ENCODE measurements at regions not wholly inside any gene's neighbourhood (a gene's known extent, or its start where the extent isn't known, plus 50 kb on each side); places are given as distances from the start of the nearest gene placed in this dataset.
A peak's percentile ranks its signal among the peaks of the same experiment; 100 is the strongest.
"Not testable (repeated sequence)": the region's sequence is repeated elsewhere in the genome, so short reads cannot be mapped to it uniquely, and the experiment has no call there.

DNA sequence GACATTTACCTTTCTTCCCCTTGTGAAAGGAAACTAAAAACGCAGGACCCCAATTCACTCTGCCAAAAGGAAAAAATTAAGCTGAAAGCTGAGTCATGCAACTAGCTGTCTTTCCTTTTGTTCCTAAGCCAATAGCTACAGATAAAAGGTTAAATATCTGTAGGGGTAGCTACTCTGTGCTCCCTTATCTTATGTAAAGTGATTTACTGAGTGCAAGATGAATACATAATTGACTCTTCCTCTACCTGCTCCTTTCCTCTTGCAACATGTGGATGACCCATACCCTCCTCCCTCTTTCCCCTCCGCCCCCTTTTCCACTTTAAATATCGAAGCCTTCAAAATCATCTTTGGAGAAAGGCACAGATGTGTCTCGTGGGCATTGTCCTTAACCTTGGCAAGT is 68.0 kb upstream of the ZNF157 start:
- no peak for DNase-seq (ENCODE audit: low read depth)

DNA sequence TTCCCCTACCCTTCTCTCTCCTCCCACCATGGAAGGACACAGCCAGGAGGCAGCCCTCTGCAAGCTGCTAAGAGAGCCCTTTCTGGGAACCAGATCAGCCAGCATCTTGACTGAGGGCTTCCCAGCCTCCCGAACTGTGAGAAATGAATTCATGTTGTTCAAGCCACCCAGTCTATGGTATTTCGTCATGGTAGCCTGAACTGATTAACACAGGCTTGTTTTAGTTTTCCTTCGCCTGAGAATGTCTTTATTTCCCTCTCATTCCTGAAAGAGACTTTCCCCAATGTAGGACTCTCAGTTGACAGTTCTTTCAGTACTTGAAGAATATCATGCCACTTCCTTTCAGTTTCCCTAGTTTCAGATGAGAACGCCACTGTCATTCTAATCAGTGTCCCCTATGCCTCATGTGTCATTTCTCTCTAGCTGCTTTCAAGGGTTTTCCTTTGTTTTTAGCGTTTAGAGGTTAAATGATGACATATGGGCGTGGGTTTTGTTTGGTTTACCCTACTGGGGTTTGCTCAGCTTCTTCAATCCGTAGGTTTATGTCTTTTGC is 63.8 kb upstream of the ZNF157 start:
- not testable (repeated sequence) for DNase-seq (ENCODE audit: low read depth)

DNA sequence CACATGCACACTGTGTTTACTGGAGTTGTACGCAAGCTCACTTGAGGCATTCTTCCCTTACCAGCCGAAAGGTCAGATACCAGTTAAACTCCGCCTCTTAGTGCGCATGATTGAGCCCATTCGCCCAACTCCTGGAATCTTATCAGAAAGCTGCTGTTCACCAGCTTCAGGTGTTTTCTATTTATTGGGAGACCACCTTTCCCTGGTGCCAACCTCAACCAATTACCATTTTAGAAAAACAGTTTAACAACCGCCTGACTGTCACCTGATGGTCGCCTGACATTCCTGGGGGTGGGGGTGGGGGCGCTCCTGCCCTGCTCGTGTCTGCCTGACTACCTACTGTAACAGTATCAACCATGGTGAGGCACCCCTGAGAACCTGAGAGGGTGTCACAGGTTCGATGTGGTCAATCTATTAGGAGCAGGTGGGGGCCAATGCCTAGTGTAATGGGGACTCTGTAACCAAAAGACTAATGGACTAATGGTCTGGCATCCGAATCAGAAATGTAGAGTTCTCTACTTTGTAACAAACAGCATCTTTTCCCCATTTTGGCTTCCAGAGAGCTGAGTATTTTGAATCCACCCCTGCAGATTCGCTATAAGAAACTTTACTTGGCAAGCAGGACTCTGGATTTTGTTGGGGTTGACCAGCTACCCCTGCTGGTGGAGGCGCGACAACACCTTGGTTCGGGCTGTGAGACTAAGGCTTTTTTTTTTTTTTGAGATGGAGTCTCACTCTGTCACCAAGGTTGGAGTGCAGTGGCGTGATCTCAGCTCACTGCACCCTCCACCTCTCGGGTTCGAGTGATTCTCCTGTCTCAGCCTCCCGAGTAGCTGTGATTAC is 58.2 kb upstream of the ZNF157 start:
- DNase-seq (ENCODE audit: low read depth): peak; percentile 59

DNA sequence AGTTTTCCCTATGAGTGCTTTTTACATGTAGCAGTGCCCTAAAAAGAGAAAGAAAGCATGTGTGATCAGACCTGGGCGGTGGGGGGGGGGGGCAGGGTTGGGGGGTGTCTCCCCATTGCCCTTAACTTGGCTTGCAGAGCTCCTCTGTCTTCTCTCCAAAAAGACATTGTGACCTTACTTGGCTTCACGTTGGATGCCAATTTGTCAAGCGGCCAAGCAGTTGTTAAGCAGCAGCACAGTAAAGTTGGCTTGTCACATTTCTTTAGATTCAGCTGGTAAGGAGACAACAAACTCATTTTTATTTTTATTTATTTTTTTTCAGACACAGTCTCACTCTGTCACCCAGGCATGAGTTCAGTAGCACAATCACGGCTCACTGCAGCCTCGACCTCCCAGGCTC is 57.3 kb upstream of the ZNF157 start:
- DNase-seq (ENCODE audit: low read depth): no peak

DNA sequence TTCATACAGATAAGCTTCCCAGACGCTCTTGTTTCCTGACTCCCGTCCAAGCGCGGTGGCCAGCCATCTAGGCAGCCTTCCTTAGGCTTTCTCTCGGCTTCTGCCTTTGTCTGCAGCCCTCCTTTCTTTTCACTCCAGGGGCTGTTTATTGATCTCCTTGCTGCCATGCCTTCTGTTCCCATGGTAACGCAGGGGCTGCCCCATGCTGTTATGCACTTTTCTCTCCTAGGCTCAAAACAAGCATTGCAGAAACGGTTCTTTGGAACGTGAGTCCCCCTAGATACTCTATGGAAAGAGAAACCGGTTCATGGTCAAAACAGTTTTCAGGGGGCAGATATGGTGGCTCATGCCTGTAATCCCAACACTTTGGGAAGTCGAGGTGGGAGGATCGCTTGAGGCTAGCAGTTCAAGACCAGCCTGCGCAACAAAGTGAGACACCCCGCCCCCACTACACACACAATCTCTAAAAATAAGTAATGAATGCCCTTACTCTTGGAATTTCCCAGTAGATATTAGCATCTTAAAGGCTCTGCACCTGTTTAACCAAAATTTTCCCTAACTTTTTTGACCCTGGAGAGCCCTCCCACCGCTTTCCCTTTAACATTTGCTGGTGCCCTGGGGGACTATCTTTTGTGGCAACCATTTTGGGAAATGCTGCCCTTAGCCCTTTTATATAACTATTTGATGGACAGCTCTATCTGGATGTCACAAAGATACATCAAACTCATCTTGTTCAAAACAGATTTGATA is 53.9 kb upstream of the ZNF157 start:
- DNase-seq (ENCODE audit: low read depth): no peak
